ENCODE measurements at regions not wholly inside any gene's neighbourhood (a gene's known extent, or its start where the extent isn't known, plus 50 kb on each side); places are given as distances from the start of the nearest gene placed in this dataset.

DNA sequence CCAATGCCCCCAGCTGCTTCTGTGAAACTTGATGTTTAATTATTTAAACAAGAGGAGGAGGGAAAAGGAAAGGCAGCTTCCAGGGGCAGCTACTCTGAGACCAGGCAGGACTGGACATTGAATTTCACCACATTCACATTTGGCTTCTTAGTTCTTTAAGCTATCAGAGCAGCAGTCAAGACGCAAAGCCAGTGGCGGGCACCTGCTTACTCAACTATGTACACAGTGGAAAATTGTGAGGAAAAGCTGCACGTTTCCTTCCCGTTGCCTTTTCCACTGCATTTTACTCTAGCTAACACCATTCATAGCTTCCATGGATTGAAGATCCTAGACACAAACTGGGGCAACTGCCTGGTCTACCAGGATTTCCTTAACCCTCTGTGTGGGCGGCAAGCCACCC is 200.3 kb downstream of the ERCC6L2 start:
- Histone ChIP-seq H3K4me3 (replicated peaks in 1 of 3; ENCODE audit: insufficient read depth in 1 of 3, low read depth in 1 of 3, low read length in 3 of 3) (no peak overlapping the region), H3K4me1 (ENCODE audit: control insufficient read depth, extremely low read depth, insufficient read depth, low read length) (no peaks in the 10 kb centered on the region), H3K79me2 (ENCODE audit: control insufficient read depth, insufficient read depth, low read length) (no peaks in the 10 kb centered on the region), H3K36me3 (ENCODE audit: control insufficient read depth in 2 of 2, extremely low read depth in 1 of 2, insufficient read depth in 2 of 2, low read length in 2 of 2) (no peaks in the 10 kb centered on the region), H3K27ac (ENCODE audit: insufficient read depth, low read depth, low read length) (no peak overlapping the region), H3K9me1 (replicated peaks; ENCODE audit: control insufficient read depth, extremely low read depth, insufficient read depth, low read length) (no peaks in the 10 kb centered on the region), H3K27me3 (ENCODE audit: control insufficient read depth in 2 of 2, insufficient read depth in 2 of 2, low read length in 2 of 2) (peaks cover 0 to 5% of the 10 kb centered on the region in 2 experiments), H4K20me1 (replicated peaks; ENCODE audit: control insufficient read depth, extremely low read depth, insufficient read depth, low read length) (no peaks in the 10 kb centered on the region), H3K9me3 (replicated peaks; ENCODE audit: control insufficient read depth, insufficient read depth, low read length) (no peaks in the 10 kb centered on the region), H2AFZ (ENCODE audit: low read depth, low read length) (no peak overlapping the region), H3K4me2 (ENCODE audit: insufficient read depth, low read length) (no peak overlapping the region), H3K9ac (replicated peaks; ENCODE audit: extremely low read depth, insufficient read depth, low read length) (no peak overlapping the region)
- intact Hi-C loops (cut with micrococcal nuclease) (no loop called here), dilution Hi-C loops (cut with MboI; ENCODE audit: extremely low pct_ligation_motif_present, low sequenced_read_pairs) (no loop called here)
- CTCF ChIA-PET = interaction anchor here (0.8 kb wide), 1 partner anchor 142 kb away, joined by 3 read pairs; no protein-coding TSS in a partner anchor
- TF ChIP-seq, protein P1, sequence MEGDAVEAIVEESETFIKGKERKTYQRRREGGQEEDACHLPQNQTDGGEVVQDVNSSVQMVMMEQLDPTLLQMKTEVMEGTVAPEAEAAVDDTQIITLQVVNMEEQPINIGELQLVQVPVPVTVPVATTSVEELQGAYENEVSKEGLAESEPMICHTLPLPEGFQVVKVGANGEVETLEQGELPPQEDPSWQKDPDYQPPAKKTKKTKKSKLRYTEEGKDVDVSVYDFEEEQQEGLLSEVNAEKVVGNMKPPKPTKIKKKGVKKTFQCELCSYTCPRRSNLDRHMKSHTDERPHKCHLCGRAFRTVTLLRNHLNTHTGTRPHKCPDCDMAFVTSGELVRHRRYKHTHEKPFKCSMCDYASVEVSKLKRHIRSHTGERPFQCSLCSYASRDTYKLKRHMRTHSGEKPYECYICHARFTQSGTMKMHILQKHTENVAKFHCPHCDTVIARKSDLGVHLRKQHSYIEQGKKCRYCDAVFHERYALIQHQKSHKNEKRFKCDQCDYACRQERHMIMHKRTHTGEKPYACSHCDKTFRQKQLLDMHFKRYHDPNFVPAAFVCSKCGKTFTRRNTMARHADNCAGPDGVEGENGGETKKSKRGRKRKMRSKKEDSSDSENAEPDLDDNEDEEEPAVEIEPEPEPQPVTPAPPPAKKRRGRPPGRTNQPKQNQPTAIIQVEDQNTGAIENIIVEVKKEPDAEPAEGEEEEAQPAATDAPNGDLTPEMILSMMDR (IDR thresholded peaks at IDR 0.05; ENCODE audit: extremely low read depth in 1 of 2, insufficient read depth in 1 of 2, low read depth in 1 of 2, low read length in 2 of 2) = no peak
- TF ChIP-seq EZH2 (IDR thresholded peaks at IDR 0.05; ENCODE audit: borderline replicate concordance, low read depth, low read length, severe bottlenecking) (no peak), GATA2 (IDR thresholded peaks at IDR 0.05; ENCODE audit: insufficient read depth, insufficient read length, low read depth, low read length) (no peak), FOS (IDR thresholded peaks at IDR 0.05; ENCODE audit: borderline replicate concordance, insufficient read depth, low read length) (no peak), POLR2AphosphoS5 (IDR thresholded peaks at IDR 0.05; ENCODE audit: insufficient read depth, low read depth, low read length) (no peak), JUN (IDR thresholded peaks at IDR 0.05; ENCODE audit: borderline replicate concordance, insufficient read depth, insufficient read length, low read depth) (no peak), MYC (IDR thresholded peaks at IDR 0.05; ENCODE audit: low read depth, low read length) (no peak), POLR2A (IDR thresholded peaks at IDR 0.05; ENCODE audit: low read depth, low read length) (no peak)
- TF ChIP-seq, protein P2, sequence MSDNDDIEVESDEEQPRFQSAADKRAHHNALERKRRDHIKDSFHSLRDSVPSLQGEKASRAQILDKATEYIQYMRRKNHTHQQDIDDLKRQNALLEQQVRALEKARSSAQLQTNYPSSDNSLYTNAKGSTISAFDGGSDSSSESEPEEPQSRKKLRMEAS (IDR thresholded peaks at IDR 0.05; ENCODE audit: insufficient read depth, insufficient read length) = no peak
- BruUV-seq (replicated peaks) = no TSS peak
- DNase-seq (ENCODE audit: low read depth, low spot score) (no peak), FAIRE-seq (no peak)
- POLR2A ChIA-PET = no interaction called here

Data from endothelial cell of umbilical vein (primary cell).